ENCODE measurements at regions not wholly inside any gene's neighbourhood (a gene's known extent, or its start where the extent isn't known, plus 50 kb on each side); places are given as distances from the start of the nearest gene placed in this dataset.
"Not testable (repeated sequence)": the region's sequence is repeated elsewhere in the genome, so short reads cannot be mapped to it uniquely, and the experiment has no call there.

GRCh38 chr5:7220156-7220555 is 175.8 kb upstream of the ADCY2 start:
- DNase-seq (ENCODE audit: low spot score), result no peak

DNA sequence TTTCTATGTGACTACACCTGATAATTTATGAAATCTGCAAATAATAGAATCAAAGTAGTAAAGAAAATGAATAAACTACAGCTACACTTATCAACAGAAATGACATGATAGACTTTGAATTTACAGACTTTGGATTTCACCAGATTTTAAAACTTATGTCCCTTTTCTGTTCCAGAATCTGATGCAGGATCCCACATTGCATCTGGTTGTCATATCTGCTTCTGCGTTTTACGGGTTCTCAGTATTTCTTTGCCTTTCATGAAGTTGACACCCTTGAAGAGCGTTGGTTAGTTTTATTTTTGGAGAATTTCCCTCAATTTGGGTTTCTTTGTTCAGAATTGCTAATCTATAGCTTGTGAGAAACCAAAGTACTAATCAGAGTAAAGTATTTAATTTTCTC is 174.9 kb upstream of the ADCY2 start:
- no peak for DNase-seq (ENCODE audit: low spot score)

DNA sequence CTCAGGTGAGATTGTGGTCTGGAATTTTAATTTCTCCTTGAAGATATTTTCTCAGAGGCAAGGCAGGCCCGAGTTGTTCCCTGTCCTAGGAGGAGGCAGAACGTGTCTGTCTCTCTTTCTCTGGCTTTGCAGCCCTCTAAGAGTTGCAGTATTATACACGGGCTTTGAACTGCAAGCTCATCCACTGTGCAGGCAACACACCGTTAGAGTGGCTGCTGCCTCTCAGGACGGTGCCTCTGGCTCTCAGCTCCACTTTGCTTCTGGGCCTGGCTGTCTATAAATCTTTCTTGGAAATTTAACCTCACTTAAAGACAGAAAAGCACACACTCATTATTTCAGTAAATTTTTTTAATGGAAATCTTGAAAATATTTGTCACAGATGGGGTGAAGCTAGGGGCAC is 170.1 kb upstream of the ADCY2 start:
- DNase-seq (ENCODE audit: low spot score), result no peak

- DNase-seq (ENCODE audit: low spot score), result no peak
Measured at GRCh38 chr5:7242118-7242710, 153.7 kb upstream of the ADCY2 start.

DNA sequence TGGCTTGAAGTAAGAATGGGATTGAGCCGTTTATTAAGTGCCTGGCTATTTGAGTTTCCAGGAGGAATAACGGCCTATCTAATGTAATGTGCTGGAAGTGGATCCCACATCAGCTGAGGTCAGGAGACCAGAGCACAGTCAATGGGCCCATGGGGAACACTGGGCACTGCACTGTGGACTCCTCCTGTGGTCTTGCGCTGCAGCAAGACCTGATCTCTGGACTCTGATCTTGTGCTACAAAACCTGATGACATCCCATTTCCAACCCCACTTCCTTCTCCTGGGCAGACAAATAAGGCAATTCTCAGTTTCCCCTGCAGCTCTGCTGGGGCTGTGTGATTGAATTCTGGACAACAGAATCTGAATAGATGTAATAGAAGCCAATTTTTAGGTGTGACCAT is 151.7 kb upstream of the ADCY2 start:
- DNase-seq (ENCODE audit: low spot score), result no peak

DNA sequence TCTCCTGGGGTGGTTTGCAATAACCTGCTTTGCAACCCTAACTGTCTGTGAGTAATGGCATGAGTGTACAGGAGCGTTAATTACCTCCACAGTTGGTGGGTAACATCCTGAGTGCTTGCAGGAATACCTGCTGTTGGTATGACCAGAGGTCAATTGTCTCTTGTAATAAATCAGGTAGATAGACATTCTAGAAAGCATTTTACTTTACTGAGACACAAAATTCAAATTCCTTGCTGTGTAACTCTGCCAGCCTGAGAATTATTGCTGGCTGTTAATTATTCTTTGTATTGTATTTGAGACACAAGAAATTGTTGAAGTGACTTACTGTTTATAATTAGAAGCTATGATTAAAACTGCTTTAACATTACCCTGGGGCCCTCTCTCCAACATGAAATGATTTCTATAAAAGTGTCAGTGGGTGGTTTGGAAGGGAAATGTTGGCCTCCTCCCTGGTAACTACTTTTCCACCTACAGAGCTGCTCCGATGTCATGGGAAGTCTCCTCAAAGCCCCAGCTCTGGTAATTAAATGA is 150.8 kb upstream of the ADCY2 start:
- DNase-seq (ENCODE audit: low spot score), result no peak

GRCh38 chr5:7246287-7246686 is 149.7 kb upstream of the ADCY2 start:
- no peak for DNase-seq (ENCODE audit: low spot score)

GRCh38 chr5:7250004-7250403 is 145.9 kb upstream of the ADCY2 start:
- DNase-seq (ENCODE audit: low spot score), result no peak

DNA sequence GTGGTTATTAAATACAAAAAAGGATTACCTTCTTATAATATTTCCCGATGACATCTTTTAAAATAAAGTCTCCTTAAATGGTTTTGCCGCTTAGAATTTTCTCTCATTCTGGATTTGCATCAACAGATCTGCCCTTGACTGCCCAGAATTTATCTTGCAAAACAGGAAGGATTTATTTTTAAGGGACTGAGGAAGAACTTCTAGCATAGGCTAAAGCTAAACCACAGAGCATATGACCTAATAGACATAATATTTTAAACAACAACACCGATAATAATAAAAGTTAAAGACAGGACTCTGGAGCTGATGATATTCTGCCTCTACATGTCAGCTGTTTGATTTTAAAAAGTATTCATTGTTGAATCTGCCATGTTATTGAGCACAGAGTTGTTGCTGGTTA is 145.3 kb upstream of the ADCY2 start:
- no peak for DNase-seq (ENCODE audit: low spot score)

GRCh38 chr5:7251132-7251531 is 144.8 kb upstream of the ADCY2 start:
- no peak for DNase-seq (ENCODE audit: low spot score)

DNA sequence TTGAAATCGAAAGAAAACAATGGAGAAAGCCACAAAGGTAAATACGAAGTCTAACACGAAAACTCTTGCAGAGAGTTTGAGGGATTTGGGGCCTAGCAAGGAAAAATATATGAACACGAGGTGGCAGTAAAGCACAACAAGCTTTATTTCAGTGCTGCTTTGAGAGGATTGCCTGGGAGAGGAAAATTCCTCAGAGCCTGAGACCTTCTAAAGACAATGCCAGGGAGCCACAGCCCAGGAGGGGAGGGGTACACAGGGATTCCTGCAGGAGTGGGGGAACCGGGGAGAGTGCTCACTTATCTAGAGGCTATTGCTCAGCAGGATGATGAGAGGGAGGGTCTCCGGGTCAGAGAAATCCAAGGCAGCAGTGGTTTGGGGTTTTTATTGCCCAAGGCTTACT is 134.9 kb upstream of the ADCY2 start:
- peak; percentile 13 for DNase-seq (ENCODE audit: low spot score)

DNA sequence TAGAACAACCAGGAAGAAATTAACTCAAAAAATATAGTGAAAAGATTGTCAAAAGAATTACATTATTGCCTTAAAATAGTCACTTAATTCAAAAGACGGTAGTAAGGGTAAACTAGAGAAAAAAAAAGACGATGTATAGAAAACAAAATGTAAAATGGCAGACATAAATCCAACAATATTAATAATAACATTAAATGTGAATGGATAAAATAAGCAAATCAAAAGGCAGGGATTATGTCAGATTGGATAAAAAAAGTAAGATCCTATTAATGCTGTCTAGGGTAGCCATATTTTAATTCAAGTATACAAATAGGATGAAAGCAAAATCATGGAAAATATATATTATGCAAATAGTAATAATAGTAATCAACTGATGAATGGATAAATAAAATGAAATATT is 134.0 kb upstream of the ADCY2 start:
- DNase-seq (ENCODE audit: low spot score), result no peak

- DNase-seq (ENCODE audit: low spot score), result not testable (repeated sequence)
Measured at GRCh38 chr5:7263398-7264015, 132.4 kb upstream of the ADCY2 start.

DNA sequence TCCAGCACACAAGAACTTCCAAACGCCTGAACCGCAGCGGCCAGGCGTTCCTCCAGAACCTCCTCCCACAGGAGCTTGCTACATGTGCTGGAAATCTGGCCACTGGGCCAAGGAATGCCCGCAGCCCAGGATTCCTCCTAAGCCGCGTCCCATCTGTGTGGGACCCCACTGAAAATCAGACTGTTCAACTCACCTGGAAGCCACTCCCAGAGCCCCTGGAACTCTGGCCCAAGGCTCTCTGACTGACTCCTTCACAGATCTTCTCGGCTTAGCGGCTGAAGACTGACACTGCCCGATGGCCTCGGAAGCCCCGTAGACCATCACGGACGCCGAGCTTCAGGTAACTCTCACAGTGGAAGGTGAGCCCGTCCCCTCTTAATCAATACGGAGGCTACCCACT is 130.2 kb upstream of the ADCY2 start:
- not testable (repeated sequence) for DNase-seq (ENCODE audit: low spot score)

GRCh38 chr5:7268722-7269121 is 127.2 kb upstream of the ADCY2 start:
- DNase-seq (ENCODE audit: low spot score), result not testable (repeated sequence)

DNA sequence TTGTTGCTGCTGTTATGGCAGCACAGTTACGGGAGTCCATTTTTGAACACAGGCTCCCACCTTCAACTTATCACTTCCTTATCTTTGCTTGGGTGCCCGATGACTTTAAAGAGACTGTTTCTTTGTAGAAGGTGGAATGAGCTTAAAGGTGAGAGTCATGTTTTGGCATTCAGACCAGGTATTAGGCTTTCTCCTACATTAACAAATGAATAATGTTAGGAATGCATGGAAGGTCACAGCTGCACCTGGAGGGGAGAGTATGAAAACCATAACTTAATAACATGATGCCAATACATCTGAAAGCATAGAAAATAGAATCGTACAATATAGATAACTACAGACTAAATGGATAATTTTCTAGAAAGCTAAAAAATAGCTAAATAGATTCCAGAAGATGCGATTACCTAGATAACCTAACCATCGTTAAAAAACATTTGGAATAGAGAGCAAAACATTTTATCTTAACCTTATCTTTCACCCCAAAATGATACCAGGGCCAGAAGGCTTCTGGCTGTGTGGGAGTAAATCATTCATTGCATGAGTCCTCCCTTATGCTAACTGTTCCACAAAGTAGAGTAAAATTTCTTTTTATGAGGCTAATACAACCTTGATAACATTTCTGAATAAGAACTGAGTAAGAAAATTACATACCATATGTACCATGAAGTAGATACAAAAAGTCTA is 126.2 kb upstream of the ADCY2 start:
- no peak for DNase-seq (ENCODE audit: low spot score)

DNA sequence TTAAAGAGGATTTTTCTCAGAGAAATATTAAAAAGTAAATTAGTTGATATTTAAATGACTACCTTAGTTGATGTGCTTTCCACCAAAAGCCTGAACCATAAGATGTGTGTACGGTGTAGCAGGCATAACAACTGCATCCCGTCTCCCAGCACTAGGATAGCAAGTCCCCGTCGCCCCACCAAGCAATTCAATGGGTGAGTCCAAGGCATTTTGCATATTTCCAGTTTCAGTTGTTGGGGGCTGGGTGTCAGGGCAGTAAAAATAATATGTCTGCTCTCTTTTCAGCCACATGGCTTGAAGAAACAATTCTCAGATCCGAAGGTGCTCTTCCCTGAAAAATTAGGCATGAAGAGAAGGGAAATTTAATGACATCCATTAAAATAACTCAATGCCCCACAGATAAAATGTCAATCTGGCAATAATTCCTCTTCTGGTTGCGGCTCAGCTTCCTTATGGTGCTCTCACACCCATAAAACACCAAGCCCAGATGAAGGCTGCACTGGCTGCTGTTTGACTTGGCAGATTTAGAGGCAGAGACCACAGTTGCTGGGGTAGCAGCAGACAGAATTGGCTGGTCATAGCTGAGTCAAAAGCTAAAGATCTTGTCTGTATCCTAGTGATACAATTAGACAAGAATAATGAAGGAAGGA is 124.4 kb upstream of the ADCY2 start:
- DNase-seq (ENCODE audit: low spot score), result no peak

- DNase-seq (ENCODE audit: low spot score), result no peak
Measured at GRCh38 chr5:7272408-7272965, 123.5 kb upstream of the ADCY2 start.

- no peak for DNase-seq (ENCODE audit: low spot score)
Measured at GRCh38 chr5:7274203-7274602, 121.7 kb upstream of the ADCY2 start.

DNA sequence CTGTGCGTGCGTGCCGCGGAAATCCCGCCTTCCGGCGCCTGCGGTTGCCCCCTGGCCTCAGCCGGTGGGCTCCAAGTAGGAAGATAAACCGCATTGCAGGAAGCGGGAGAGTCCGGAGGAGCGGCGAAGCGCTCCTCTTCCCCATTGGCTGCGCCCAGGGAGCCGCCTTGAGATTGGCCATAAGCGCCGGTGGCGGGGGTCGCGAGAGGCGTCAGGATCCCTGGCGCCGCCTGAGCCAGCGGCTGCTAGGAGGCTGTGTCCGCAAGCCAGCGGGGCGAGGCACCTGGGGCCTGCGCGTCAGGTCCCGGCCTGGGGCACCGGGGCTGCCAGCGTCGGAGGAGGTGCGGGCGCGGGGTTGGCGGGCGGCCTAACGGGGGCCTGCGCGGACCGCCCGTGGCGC is 106.3 kb upstream of the ADCY2 start:
- not testable (repeated sequence) for DNase-seq (ENCODE audit: low spot score)

DNA sequence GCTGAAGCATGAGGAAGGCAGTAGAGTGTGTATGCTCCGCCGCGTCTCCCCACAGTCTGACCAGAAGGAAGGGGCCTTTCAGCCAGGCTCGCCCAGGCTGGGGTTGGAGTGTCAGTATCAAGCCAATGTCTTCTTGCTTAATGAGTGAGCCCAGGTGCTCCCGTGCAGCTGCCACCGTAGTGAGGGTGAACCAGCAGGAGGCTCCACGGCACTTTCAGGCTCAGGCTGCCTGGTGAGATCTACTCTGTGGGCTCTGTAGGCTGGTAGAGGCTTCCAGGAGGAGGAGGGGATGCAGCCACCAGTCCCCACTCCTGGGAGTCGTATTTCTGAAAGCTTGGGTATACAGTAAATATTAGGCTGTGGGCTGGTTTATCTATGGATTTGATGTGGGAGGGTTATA is 98.1 kb upstream of the ADCY2 start:
- not testable (repeated sequence) for DNase-seq (ENCODE audit: low spot score)

GRCh38 chr5:7299731-7300130 is 96.2 kb upstream of the ADCY2 start:
- not testable (repeated sequence) for DNase-seq (ENCODE audit: low spot score)
